Upper lobe of right lung (tissue), 1 donor: ENCODE measurements at regions not wholly inside any gene's neighbourhood (a gene's known extent, or its start where the extent isn't known, plus 50 kb on each side); places are given as distances from the start of the nearest gene placed in this dataset.

Experiments used
- ATAC-seq: fragments of 200-7000 bp; cut with Tn5 transposase; one replicate; pipeline ENCODE4 v1.9.1; 2020; ENCODE audit warnings: mild to moderate bottlenecking, moderate library complexity
- DNase-seq: peaks from one replicate; pipeline ENCODE4 v3.0.0-alpha.2; 2020
- H3K27ac ChIP-seq: fragments of 200-600 bp; one replicate; pipeline ENCODE4 v1.8.0; 2022
- H3K27me3 ChIP-seq: fragments of 200-600 bp; one replicate; pipeline ENCODE4 v1.8.0; 2022; ENCODE audit warnings: mild to moderate bottlenecking
- H3K36me3 ChIP-seq: fragments of 200-600 bp; one replicate; pipeline ENCODE4 v1.8.0; 2022
- H3K4me1 ChIP-seq: fragments of 200-600 bp; one replicate; pipeline ENCODE4 v1.8.0; 2022
- H3K4me3 ChIP-seq: fragments of 200-600 bp; one replicate; pipeline ENCODE4 v1.8.0; 2022; ENCODE audit warnings: mild to moderate bottlenecking
- H3K9me3 ChIP-seq: fragments of 200-600 bp; one replicate; pipeline ENCODE4 v1.8.0; 2022
- intact Hi-C: fragments of 100-400 bp; cut with DNase I; formaldehyde crosslinking; loops from one replicate; pipeline ENCODE4 v1.11.0; 2022
- TF ChIP-seq, protein P1 (sequence below): fragments of 200-600 bp; IDR thresholded peaks from one replicate; pipeline ENCODE4 v1.8.0; 2022; ENCODE audit warnings: antibody characterized with exemption
- donor health status: DM: no; HTN: yes; CAD: no; lungs with severe emphysema.

DNA sequence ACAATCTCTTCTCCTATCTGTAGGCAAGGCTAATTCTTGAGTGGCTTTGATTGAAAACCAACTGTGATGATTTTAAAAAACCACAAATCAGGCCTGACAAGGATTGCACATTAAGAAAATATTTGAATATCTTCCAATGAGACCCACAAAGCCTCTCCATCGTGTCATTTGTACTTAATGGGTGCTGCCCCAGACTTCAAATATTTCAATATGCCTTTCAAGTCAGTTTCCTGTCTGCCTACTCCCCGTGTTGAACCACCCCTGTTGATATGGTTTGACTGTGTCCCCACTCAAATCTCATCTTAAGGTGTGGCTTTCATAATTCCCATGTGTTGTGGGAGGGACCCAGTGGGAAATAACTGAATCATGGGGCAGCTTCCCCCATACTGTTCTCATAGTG is 159.7 kb upstream of the EGLN3 start:
- Histone ChIP-seq H3K9me3 (no peaks in the 10 kb centered on the region), H3K4me1 (no peaks in the 10 kb centered on the region), H3K4me3 (no peak overlapping the region), H3K36me3 (no peaks in the 10 kb centered on the region), H3K27ac (no peak overlapping the region), H3K27me3 (peaks cover 5% of the 10 kb centered on the region)
- DNase-seq (no peak), ATAC-seq (no peak)
- TF ChIP-seq, protein P1, sequence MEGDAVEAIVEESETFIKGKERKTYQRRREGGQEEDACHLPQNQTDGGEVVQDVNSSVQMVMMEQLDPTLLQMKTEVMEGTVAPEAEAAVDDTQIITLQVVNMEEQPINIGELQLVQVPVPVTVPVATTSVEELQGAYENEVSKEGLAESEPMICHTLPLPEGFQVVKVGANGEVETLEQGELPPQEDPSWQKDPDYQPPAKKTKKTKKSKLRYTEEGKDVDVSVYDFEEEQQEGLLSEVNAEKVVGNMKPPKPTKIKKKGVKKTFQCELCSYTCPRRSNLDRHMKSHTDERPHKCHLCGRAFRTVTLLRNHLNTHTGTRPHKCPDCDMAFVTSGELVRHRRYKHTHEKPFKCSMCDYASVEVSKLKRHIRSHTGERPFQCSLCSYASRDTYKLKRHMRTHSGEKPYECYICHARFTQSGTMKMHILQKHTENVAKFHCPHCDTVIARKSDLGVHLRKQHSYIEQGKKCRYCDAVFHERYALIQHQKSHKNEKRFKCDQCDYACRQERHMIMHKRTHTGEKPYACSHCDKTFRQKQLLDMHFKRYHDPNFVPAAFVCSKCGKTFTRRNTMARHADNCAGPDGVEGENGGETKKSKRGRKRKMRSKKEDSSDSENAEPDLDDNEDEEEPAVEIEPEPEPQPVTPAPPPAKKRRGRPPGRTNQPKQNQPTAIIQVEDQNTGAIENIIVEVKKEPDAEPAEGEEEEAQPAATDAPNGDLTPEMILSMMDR, result no peak
- intact Hi-C loops, result no loop called here

DNA sequence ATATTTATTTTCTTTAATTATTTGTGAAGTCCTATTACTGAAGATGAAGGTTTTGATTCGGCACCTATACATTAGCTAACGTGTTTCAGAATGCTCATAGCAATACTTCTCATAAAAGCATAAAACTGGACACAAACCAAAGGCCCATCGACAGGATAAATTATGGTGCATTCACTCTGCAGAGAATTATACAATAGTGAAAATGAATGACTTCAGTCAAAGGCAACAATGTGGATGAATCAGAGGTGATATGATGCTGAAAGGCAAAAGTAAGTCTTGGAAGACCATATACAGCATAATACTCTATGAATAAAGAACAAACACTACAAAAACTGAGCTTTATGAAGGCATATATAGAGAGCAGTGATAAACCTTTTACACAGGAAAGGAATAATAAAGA is 156.6 kb upstream of the EGLN3 start:
- no peak overlapping the region for H3K27ac ChIP-seq

DNA sequence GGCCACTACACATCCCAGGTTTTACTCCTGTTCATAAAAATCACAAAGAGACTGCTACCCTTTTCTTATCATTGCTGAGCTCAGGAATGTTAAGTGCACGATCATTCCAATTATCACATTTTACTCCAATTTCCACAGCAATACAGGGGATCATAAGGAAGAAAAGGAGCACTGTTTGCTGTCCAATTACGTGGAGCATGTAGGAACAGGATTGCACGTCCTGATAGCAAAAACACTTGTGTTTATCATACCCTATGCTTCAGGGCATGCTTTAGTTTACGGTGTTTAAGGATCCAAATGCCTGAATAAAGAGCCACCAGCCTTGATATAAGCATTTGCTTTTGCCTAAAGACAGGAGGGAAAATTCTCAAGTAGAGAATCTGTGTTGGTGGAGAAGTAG is 155.4 kb upstream of the EGLN3 start:
- H3K36me3 ChIP-seq, result no peaks in the 10 kb centered on the region
- ATAC-seq, result no peak

More for the DNA sequence above, 156.6 kb upstream of the EGLN3 start:
- H3K36me3 ChIP-seq, result no peaks in the 10 kb centered on the region
- intact Hi-C loops, result loop anchor here (10.0 kb wide), 1 partner anchor 263 kb away; no protein-coding TSS in a partner anchor
- ATAC-seq (no peak), DNase-seq (no peak)
- no peaks in the 10 kb centered on the region for H3K27me3 ChIP-seq
- no peaks in the 10 kb centered on the region for H3K4me1 ChIP-seq
- TF ChIP-seq, protein P1, result no peak
- H3K9me3 ChIP-seq, result no peaks in the 10 kb centered on the region
- no peak overlapping the region for H3K4me3 ChIP-seq

DNA sequence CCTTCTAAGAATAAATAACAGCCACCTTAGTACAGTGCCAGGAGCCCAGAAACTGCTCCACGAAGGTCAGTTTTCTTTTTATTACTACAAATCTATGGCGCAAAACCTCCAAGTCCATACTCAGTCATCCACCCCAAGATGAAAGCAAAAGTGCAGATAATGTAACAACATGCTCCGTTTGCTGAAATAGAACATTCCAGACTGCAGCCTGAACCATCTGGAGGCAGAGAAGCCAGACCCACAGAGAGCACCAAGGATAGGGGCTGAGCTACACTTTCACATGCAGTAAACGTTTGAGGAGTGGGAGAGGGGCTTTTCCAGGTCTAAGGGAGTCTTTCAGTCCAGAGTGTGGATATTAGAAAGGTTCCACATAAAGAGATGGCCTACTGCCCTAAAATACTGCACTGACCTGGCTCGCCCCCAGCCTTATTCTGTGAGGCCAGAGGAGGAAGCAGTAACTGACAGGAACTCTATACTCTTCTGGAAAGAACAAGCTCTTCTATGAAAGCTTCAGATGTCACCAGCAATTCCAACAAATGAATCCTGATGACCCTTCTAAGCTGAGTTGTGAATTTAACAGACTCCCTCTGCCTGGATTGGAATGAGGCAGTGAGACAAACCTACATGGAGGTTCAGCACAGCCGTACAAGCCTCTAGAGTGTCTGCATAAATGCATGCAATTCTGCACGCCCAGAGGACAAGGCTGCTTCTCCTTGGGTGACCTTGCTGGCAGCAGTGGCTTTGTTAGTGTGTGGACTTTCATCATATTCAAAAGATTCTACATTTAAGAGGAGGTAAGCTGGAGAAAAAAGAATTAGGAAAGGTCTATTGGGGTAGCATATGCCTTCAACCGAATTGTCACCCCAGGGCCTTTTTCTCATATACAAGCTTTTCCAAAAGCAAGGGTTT is 153.9 kb upstream of the EGLN3 start:
- intact Hi-C loops, result loop anchor here (10.0 kb wide), 1 partner anchor 260 kb away; no protein-coding TSS in a partner anchor
- DNase-seq (no peak), ATAC-seq (no peak)
- Histone ChIP-seq H3K36me3 (no peaks in the 10 kb centered on the region), H3K9me3 (no peaks in the 10 kb centered on the region), H3K4me3 (no peak overlapping the region), H3K27me3 (no peaks in the 10 kb centered on the region), H3K27ac (no peak overlapping the region), H3K4me1 (no peaks in the 10 kb centered on the region)
- TF ChIP-seq, protein P1, result no peak

More for the DNA sequence above, 155.4 kb upstream of the EGLN3 start:
- Histone ChIP-seq H3K4me3 (no peak overlapping the region), H3K27me3 (no peaks in the 10 kb centered on the region), H3K4me1 (no peaks in the 10 kb centered on the region), H3K27ac (no peak overlapping the region), H3K9me3 (no peaks in the 10 kb centered on the region)
- intact Hi-C loops, result loop anchor here (10.0 kb wide), 1 partner anchor 262 kb away; no protein-coding TSS in a partner anchor
- TF ChIP-seq, protein P1, result no peak
- DNase-seq, result no peak

DNA sequence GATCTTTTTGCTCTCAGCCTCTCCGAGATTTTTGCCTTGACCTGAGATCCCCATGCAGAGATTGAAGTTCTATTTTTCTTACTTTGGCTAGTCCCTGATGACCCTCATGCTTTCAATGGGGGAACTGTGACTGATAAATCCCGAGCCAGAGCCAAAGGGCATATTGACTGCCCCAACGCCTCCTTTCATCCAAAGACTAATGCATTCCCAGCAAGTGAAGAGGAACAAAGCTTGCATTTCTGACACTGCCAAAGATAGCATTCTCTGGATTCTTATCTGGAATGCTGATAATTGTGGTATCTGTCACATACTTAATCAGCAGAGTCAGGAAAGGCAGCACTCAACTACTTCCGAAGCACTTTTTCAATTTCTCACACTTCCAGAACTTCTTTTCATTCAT is 152.3 kb upstream of the EGLN3 start:
- DNase-seq (no peak), ATAC-seq (no peak)
- TF ChIP-seq, protein P1, result no peak
- no peaks in the 10 kb centered on the region for H3K36me3 ChIP-seq
- intact Hi-C loops, result loop anchor here (10.0 kb wide), 1 partner anchor 258 kb away; no protein-coding TSS in a partner anchor
- no peaks in the 10 kb centered on the region for H3K9me3 ChIP-seq
- H3K27me3 ChIP-seq, result no peaks in the 10 kb centered on the region
- no peak overlapping the region for H3K27ac ChIP-seq
- no peaks in the 10 kb centered on the region for H3K4me1 ChIP-seq
- no peak overlapping the region for H3K4me3 ChIP-seq
